HG03571 (cell line): ENCODE measurements at regions not wholly inside any gene's neighbourhood (a gene's known extent, or its start where the extent isn't known, plus 50 kb on each side); places are given as distances from the start of the nearest gene placed in this dataset.
"Not testable (repeated sequence)": the region's sequence is repeated elsewhere in the genome, so short reads cannot be mapped to it uniquely, and the experiment has no call there.

Experiments
- ATAC-seq: cut with Tn5 transposase; IDR thresholded peaks from one replicate; pipeline ENCODE4 v1.9.1; 2021; ENCODE audit not compliant: unreplicated experiment

GRCh38 chr9:40939201-40939887 is 189.1 kb downstream of the FOXD4L6 start:
- not testable (repeated sequence) for ATAC-seq

GRCh38 chr9:40935336-40935735 is 193.1 kb downstream of the FOXD4L6 start:
- no peak for ATAC-seq

GRCh38 chr9:40934480-40934879 is 194.0 kb downstream of the FOXD4L6 start:
- not testable (repeated sequence) for ATAC-seq

- ATAC-seq = not testable (repeated sequence)
Observed at GRCh38 chr9:40930426-40930825, 198.1 kb downstream of the FOXD4L6 start.

GRCh38 chr9:40929488-40929845 is 199.0 kb downstream of the FOXD4L6 start:
- ATAC-seq = not testable (repeated sequence)

GRCh38 chr9:40928803-40929487 is 199.5 kb downstream of the FOXD4L6 start:
- no peak for ATAC-seq

GRCh38 chr9:40927851-40928802 is 200.4 kb downstream of the FOXD4L6 start:
- no peak for ATAC-seq

GRCh38 chr9:40927260-40927631 is 201.2 kb downstream of the FOXD4L6 start:
- ATAC-seq = no peak

GRCh38 chr9:40926404-40927259 is 201.8 kb downstream of the FOXD4L6 start:
- no peak for ATAC-seq

- no peak for ATAC-seq
Observed at GRCh38 chr9:40925149-40925548, 203.3 kb downstream of the FOXD4L6 start.

GRCh38 chr9:40916399-40916783 is 212.1 kb downstream of the FOXD4L6 start:
- ATAC-seq = not testable (repeated sequence)

- ATAC-seq = not testable (repeated sequence)
Observed at GRCh38 chr9:40915660-40916398, 212.7 kb downstream of the FOXD4L6 start.

- no peak for ATAC-seq
Observed at GRCh38 chr9:40914772-40915659, 213.5 kb downstream of the FOXD4L6 start.

GRCh38 chr9:40913928-40914673 is 214.4 kb downstream of the FOXD4L6 start:
- ATAC-seq = no peak

GRCh38 chr9:40913096-40913719 is 215.3 kb downstream of the FOXD4L6 start:
- ATAC-seq = no peak

- ATAC-seq = not testable (repeated sequence)
Observed at GRCh38 chr9:40912679-40913078, 215.8 kb downstream of the FOXD4L6 start.

GRCh38 chr9:40911647-40912046 is 216.8 kb downstream of the FOXD4L6 start:
- no peak for ATAC-seq

- ATAC-seq = not testable (repeated sequence)
Observed at GRCh38 chr9:40910995-40911394, 217.5 kb downstream of the FOXD4L6 start.
